Common myeloid progenitor, CD34-positive (primary cell): ENCODE measurements at regions not wholly inside any gene's neighbourhood (a gene's known extent, or its start where the extent isn't known, plus 50 kb on each side); places are given as distances from the start of the nearest gene placed in this dataset.

ENCODE experiments used
- CTCF ChIA-PET: fragments of 350-600 bp; sonication (Branson Sonifier 250); formaldehyde crosslinking; loops from one replicate; lab custom pipeline; 2021; ENCODE audit warnings: antibody characterized with exemption; lab: Charles Lee
- POLR2A ChIA-PET: fragments of 350-600 bp; sonication (Branson Sonifier 250); formaldehyde crosslinking; loops from one replicate; lab custom pipeline; 2021; ENCODE audit warnings: antibody characterized with exemption; lab: Charles Lee
- DNase-seq, 3 donors: peaks; one replicate each; pipeline versions ENCODE4 v3.0.0 to v3.0.0-alpha.2; 2013
- H3K27ac ChIP-seq, 2 experiments: 1 replicate in 1 of 2; 2 replicates in 1 of 2; pipeline ENCODE4 v1.7.0; 2013; ENCODE audit warnings: inconsistent platforms in 2 of 2, low read length in 2 of 2, mild to moderate bottlenecking in 2 of 2, low read depth in 1 of 2, moderate library complexity in 1 of 2; ENCODE audit not compliant: severe bottlenecking in 2 of 2, insufficient read depth in 1 of 2, poor library complexity in 1 of 2
- H3K27me3 ChIP-seq, 5 experiments: replicated peaks in 2 of 5; 1 replicate in 3 of 5; 2 replicates in 2 of 5; pipeline versions ENCODE4 v1.6.1 to v1.7.0; 2013; ENCODE audit warnings: low read length in 4 of 5, mild to moderate bottlenecking in 2 of 5, moderate library complexity in 2 of 5, inconsistent platforms in 1 of 5; ENCODE audit not compliant: insufficient read depth in 5 of 5, control insufficient read depth in 4 of 5
- H3K36me3 ChIP-seq, 4 experiments: 1 replicate in 2 of 4; 2 replicates in 2 of 4; pipeline versions ENCODE4 v1.6.1 to v1.7.0; 2013; ENCODE audit warnings: low read length in 3 of 4, control low read depth in 1 of 4, mild to moderate bottlenecking in 1 of 4; ENCODE audit not compliant: control insufficient read depth in 4 of 4, insufficient read depth in 4 of 4
- H3K4me1 ChIP-seq, 4 experiments: 1 replicate in 3 of 4; 2 replicates in 1 of 4; pipeline versions ENCODE4 v1.6.1 to v1.7.1; 2013; ENCODE audit warnings: low read length in 3 of 4, mild to moderate bottlenecking in 3 of 4, control low read depth in 1 of 4, inconsistent platforms in 1 of 4, moderate library complexity in 1 of 4; ENCODE audit not compliant: control insufficient read depth in 4 of 4, insufficient read depth in 4 of 4; ENCODE audit errors: control extremely low read depth in 1 of 4
- H3K4me3 ChIP-seq, 7 experiments: 1 replicate in 4 of 7; 2 replicates in 3 of 7; pipeline versions ENCODE4 v1.5.1 to v1.7.0; 2013; ENCODE audit warnings: mild to moderate bottlenecking in 7 of 7, low read length in 6 of 7, moderate library complexity in 6 of 7, inconsistent platforms in 2 of 7, low read depth in 2 of 7, control low read depth in 1 of 7; ENCODE audit not compliant: insufficient read depth in 4 of 7, control insufficient read depth in 1 of 7; ENCODE audit errors: extremely low read depth in 1 of 7
- H3K9me3 ChIP-seq, 5 experiments: 1 replicate in 4 of 5; 2 replicates in 1 of 5; pipeline versions ENCODE4 v1.6.1 to v1.7.1; 2013; ENCODE audit warnings: low read length in 4 of 5, mild to moderate bottlenecking in 2 of 5, inconsistent platforms in 1 of 5, low read depth in 1 of 5, moderate library complexity in 1 of 5; ENCODE audit not compliant: control insufficient read depth in 4 of 5, insufficient read depth in 2 of 5; ENCODE audit errors: control extremely low read depth in 1 of 5
- WGBS: methylation state at CpG from one replicate; pipeline ENCODE4 v1.1.5; 2013; ENCODE audit not compliant: insufficient coverage; 5-methylcytosine and 5-hydroxymethylcytosine counted together

DNA sequence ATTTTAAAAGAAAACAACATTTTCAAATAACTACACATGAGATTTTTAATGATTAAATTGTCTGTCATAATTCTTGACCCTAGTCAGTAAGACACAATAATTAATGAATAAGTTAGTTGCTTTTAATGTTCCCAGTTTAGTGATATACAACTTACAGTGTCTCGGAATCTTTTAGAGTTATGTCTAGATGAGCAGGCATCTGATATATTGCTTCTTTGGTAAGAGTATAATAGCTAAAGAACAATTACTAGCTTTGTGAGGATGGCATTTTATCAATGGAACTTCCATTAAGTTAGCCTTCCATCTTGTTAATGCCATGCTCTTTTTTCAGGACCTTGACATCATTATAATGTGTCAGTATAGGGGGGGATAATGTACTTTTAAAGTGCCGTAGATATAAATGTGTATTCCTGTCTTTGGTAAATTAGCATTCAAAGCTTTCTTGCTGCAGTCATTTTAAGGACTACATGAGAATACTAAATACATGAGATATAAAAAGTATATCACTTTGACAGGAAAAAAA lies 425.1 kb downstream of the PDHA2 start:
- peaks cover 0 to 5% (median 0%) of the 10 kb centered on the region in 5 experiments for H3K9me3 ChIP-seq
- H3K27ac ChIP-seq: no peak overlapping the region
- H3K27me3 ChIP-seq: no peaks in the 10 kb centered on the region
- no peaks in the 10 kb centered on the region for H3K4me1 ChIP-seq
- ChIA-PET POLR2A (no interaction called here), CTCF (no interaction called here)
- no peak for DNase-seq
- WGBS: no CpG with 5 or more reads among the region's 2 CpGs
- H3K36me3 ChIP-seq: no peaks in the 10 kb centered on the region
- H3K4me3 ChIP-seq: no peak overlapping the region

DNA sequence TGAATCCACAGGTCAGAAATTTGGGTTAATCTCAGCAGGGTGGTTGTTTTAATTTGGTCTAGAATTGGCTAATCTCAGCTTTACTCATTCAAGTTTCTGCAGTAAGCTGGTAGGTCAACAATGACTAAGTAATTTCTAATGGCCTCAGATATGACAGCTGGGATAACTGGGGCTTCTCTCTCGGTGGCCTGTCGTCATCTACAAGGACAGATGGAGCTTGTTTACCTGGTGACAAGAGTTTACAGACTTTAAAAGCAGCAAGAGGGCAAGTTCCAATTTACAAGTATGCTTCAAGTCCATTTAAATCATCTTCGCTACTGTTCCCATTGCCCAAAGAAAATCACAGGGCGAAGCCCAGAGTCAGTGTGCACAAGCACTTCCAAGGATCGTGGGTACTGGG lies 453.9 kb downstream of the PDHA2 start:
- WGBS: 93% methylated on average over 5 of the region's 5 CpGs
- Histone ChIP-seq H3K36me3 (no peaks in the 10 kb centered on the region), H3K27ac (no peak overlapping the region), H3K4me3 (no peak overlapping the region), H3K27me3 (no peaks in the 10 kb centered on the region), H3K9me3 (no peaks in the 10 kb centered on the region), H3K4me1 (no peaks in the 10 kb centered on the region)
- ChIA-PET CTCF (no interaction called here), POLR2A (no interaction called here)
- DNase-seq: no peak

DNA sequence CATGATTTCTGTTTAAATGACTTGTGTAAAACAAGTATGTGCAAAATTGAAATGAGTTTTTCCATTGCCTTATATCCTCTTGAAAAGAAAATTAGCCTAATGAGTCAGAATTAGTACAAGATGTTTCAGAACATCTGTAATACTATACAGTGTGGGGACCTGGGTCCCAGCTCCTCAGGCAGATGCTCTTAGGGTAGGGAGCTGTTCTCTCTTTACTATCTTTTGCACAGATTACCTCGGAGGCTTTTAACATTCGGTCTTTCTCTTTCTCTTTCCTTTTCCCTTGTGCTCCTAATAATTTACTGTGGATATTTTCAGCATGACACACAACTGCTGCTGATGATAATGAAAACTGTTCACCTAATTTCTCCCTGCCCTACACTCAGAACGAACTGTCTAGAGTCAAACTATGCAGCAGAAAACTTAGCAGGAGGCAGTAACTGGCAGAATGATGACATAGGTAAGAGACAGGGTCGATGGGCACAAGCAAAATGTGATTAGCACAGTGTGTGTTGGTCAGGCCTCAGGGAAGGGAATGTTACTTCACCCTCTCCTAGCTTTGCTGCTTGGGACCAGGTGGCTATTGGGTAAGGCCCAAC lies 455.3 kb downstream of the PDHA2 start:
- ChIA-PET POLR2A (no interaction called here), CTCF (no interaction called here)
- no peaks in the 10 kb centered on the region for H3K36me3 ChIP-seq
- WGBS: 97% methylated on average over 3 of the region's 4 CpGs
- H3K27ac ChIP-seq: no peak overlapping the region
- no peak for DNase-seq
- no peaks in the 10 kb centered on the region for H3K9me3 ChIP-seq
- H3K4me3 ChIP-seq: no peak overlapping the region
- H3K27me3 ChIP-seq: no peaks in the 10 kb centered on the region
- H3K4me1 ChIP-seq: no peaks in the 10 kb centered on the region

DNA sequence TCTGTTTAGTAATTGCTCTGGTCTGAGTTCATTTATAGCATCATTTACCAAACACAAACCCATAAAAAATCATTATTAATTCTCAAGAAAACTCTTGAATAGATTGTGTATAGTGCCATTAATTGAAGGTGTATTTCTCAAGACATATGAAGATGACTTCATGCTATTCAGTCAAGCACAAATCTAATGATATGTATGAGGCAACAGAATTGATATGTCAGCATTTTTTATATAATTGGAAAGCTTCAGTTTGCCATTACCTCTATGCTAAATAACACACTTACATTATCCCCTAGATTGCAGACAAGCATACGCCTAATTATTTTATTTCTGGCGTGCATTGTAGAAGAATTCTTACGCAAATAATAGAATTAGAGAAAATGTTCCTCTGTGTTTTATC lies 461.8 kb downstream of the PDHA2 start:
- no peak overlapping the region for H3K4me3 ChIP-seq
- H3K27me3 ChIP-seq: no peaks in the 10 kb centered on the region
- H3K9me3 ChIP-seq: no peaks in the 10 kb centered on the region
- ChIA-PET POLR2A (interaction anchor here (0.6 kb wide), 1 partner anchor 68 kb away, joined by 4 read pairs; no protein-coding TSS in a partner anchor), CTCF (no interaction called here)
- H3K4me1 ChIP-seq: no peaks in the 10 kb centered on the region
- no peaks in the 10 kb centered on the region for H3K36me3 ChIP-seq
- no peak overlapping the region for H3K27ac ChIP-seq
- DNase-seq: no peak
- WGBS: 100% methylated on average over 2 of the region's 3 CpGs

DNA sequence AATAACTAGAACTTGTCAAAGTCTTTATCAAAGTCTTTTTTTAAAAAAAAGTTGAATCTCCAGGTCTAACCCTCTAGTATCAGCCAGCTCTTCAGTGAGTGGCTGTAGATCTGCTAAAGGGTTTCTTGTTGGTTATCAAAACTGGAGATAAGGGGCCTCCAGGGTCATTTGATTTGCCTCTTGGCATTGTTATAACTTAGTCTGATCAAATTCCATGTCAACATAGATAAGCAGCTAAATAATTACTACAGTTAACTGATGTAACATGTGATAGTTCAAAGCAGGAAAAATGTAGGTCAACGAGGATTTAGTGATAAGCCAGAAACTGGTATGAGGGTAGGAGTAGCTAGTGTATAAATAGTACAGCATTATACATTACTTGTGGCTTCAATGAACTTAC lies 465.1 kb downstream of the PDHA2 start:
- ChIA-PET POLR2A (no interaction called here), CTCF (no interaction called here)
- no peaks in the 10 kb centered on the region for H3K36me3 ChIP-seq
- DNase-seq: no peak
- no peak overlapping the region for H3K4me3 ChIP-seq
- no peaks in the 10 kb centered on the region for H3K4me1 ChIP-seq
- WGBS: no CpG with 5 or more reads among the region's 1 CpG
- H3K9me3 ChIP-seq: peaks cover 0 to 5% (median 0%) of the 10 kb centered on the region in 5 experiments
- no peak overlapping the region for H3K27ac ChIP-seq
- H3K27me3 ChIP-seq: no peaks in the 10 kb centered on the region

DNA sequence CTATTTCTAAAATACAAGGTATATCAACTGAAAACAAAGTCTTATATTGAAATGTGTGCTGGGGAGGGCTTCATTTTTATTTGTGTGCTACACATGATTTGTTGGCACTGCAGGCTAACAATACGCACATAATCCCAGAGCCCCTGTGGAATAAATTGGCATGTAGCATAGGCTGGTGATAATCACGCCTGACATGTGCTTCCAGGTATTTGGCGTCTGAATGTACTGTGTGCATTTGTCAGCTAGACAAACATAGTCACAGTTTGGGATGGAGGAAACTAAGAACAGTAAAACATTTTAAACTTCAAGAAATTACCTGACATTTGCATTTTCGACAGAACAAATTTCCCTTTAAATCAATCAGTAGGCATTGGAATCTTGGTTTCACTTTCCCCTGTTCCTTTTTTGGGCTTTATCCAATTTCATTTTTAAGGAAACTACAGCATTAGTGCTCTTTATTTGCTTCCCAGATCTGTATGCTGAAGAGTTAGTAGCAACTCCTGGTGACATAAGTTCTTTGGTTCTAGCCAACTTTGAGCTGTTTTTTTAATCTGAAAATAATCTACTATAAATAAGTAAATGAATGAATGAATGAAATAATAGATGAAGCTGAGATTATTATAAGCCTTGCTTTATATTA lies 472.3 kb downstream of the PDHA2 start:
- Histone ChIP-seq H3K4me1 (no peaks in the 10 kb centered on the region), H3K27me3 (no peaks in the 10 kb centered on the region), H3K27ac (no peak overlapping the region), H3K4me3 (peak overlapping the region in 1 of 7 experiments; percentile 56), H3K36me3 (no peaks in the 10 kb centered on the region), H3K9me3 (peaks cover 0 to 5% (median 0%) of the 10 kb centered on the region in 5 experiments)
- POLR2A ChIA-PET: no interaction called here
- WGBS: 52% methylated on average over 4 of the region's 4 CpGs
- CTCF ChIA-PET: no interaction called here
- peak in 2 of 3 donors; percentile 0 to 1 for DNase-seq

DNA sequence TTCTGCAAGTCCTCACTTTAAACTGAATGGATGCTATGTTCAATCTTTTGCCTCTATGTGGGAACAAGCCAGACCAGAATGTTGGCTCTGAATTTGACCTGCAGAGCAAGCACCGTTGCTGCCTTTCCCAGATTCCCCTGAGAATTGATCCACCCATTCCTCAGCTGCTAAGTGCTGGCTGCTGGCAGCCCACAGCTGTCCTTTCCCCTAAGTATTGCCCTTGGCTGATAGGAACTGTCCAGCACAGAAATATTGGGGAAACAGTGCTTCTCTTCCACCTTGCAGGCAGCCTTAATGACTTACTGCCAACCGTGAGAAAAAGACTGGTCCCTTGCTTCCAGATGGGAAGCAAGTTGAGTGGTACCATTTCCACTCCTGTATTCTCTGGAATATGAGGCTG lies 475.9 kb downstream of the PDHA2 start:
- Histone ChIP-seq H3K27ac (no peak overlapping the region), H3K27me3 (no peaks in the 10 kb centered on the region), H3K4me3 (no peak overlapping the region), H3K36me3 (no peaks in the 10 kb centered on the region), H3K4me1 (no peaks in the 10 kb centered on the region), H3K9me3 (no peaks in the 10 kb centered on the region)
- DNase-seq: no peak
- ChIA-PET CTCF (no interaction called here), POLR2A (no interaction called here)
- WGBS: 83% methylated on average over 2 of the region's 2 CpGs
